ENCODE measurements at regions not wholly inside any gene's neighbourhood (a gene's known extent, or its start where the extent isn't known, plus 50 kb on each side); places are given as distances from the start of the nearest gene placed in this dataset.
"Not testable (repeated sequence)": the region's sequence is repeated elsewhere in the genome, so short reads cannot be mapped to it uniquely, and the experiment has no call there.

GRCh38 chr20:51923633-51924032 is 121.3 kb upstream of the SALL4 start:
- DNase-seq = no peak

GRCh38 chr20:51922812-51923211 is 120.5 kb upstream of the SALL4 start:
- not testable (repeated sequence) for DNase-seq

- DNase-seq = no peak
Observed at GRCh38 chr20:51918561-51918960, 116.2 kb upstream of the SALL4 start.

- DNase-seq = no peak
Observed at GRCh38 chr20:51917886-51918535, 115.7 kb upstream of the SALL4 start.

- DNase-seq = no peak
Observed at GRCh38 chr20:51916244-51916643, 113.9 kb upstream of the SALL4 start.

GRCh38 chr20:51914758-51915157 is 112.4 kb upstream of the SALL4 start:
- DNase-seq = no peak

GRCh38 chr20:51910321-51911050 is 108.2 kb upstream of the SALL4 start:
- DNase-seq = no peak

- no peak for DNase-seq
Observed at GRCh38 chr20:51906679-51907078, 104.4 kb upstream of the SALL4 start.

- no peak for DNase-seq
Observed at GRCh38 chr20:51906049-51906448, 103.7 kb upstream of the SALL4 start.

- no peak for DNase-seq
Observed at GRCh38 chr20:51902933-51903332, 100.6 kb upstream of the SALL4 start.

- DNase-seq = no peak
Observed at GRCh38 chr20:51900443-51900842, 98.1 kb upstream of the SALL4 start.

GRCh38 chr20:51899674-51900073 is 97.4 kb upstream of the SALL4 start:
- no peak for DNase-seq

- no peak for DNase-seq
Observed at GRCh38 chr20:51898788-51899187, 96.5 kb upstream of the SALL4 start.

- no peak for DNase-seq
Observed at GRCh38 chr20:51894619-51895018, 92.3 kb upstream of the SALL4 start.

GRCh38 chr20:51894201-51894600 is 91.9 kb upstream of the SALL4 start:
- no peak for DNase-seq

- no peak for DNase-seq
Observed at GRCh38 chr20:51893723-51894122, 91.4 kb upstream of the SALL4 start.

- DNase-seq = no peak
Observed at GRCh38 chr20:51890003-51890402, 87.7 kb upstream of the SALL4 start.

GRCh38 chr20:51889466-51889865 is 87.1 kb upstream of the SALL4 start:
- no peak for DNase-seq

- no peak for DNase-seq
Observed at GRCh38 chr20:51888291-51888690, 86.0 kb upstream of the SALL4 start.

- no peak for DNase-seq
Observed at GRCh38 chr20:51886891-51887608, 84.7 kb upstream of the SALL4 start.

- DNase-seq = no peak
Observed at GRCh38 chr20:51886341-51886740, 84.0 kb upstream of the SALL4 start.

- DNase-seq = no peak
Observed at GRCh38 chr20:51884561-51884960, 82.2 kb upstream of the SALL4 start.

GRCh38 chr20:51880188-51880587 is 77.9 kb upstream of the SALL4 start:
- DNase-seq = no peak
